ENCODE measurements at regions not wholly inside any gene's neighbourhood (a gene's known extent, or its start where the extent isn't known, plus 50 kb on each side); places are given as distances from the start of the nearest gene placed in this dataset.

GRCh38 chr2:51441786-51442185 lies 409.9 kb upstream of the NRXN1 start:
- no peak for TF ChIP-seq EZH2phosphoT487 (IDR thresholded peaks at IDR 0.05; ENCODE audit: borderline replicate concordance, low read length)
- TF ChIP-seq, protein P1, sequence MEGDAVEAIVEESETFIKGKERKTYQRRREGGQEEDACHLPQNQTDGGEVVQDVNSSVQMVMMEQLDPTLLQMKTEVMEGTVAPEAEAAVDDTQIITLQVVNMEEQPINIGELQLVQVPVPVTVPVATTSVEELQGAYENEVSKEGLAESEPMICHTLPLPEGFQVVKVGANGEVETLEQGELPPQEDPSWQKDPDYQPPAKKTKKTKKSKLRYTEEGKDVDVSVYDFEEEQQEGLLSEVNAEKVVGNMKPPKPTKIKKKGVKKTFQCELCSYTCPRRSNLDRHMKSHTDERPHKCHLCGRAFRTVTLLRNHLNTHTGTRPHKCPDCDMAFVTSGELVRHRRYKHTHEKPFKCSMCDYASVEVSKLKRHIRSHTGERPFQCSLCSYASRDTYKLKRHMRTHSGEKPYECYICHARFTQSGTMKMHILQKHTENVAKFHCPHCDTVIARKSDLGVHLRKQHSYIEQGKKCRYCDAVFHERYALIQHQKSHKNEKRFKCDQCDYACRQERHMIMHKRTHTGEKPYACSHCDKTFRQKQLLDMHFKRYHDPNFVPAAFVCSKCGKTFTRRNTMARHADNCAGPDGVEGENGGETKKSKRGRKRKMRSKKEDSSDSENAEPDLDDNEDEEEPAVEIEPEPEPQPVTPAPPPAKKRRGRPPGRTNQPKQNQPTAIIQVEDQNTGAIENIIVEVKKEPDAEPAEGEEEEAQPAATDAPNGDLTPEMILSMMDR (IDR thresholded peaks at IDR 0.05; ENCODE audit: low read depth, low read length, poor library complexity, severe bottlenecking) = no peak

GRCh38 chr2:51424418-51424817 lies 392.5 kb upstream of the NRXN1 start:
- Histone ChIP-seq H4K20me1 (ENCODE audit: control insufficient read depth, insufficient read depth, low read depth, low read length) (no peaks in the 10 kb centered on the region), H3K27me3 (ENCODE audit: control insufficient read depth, low read length) (no peaks in the 10 kb centered on the region), H3K4me3 (ENCODE audit: low read length) (no peak overlapping the region), H3K4me1 (ENCODE audit: control insufficient read depth, low read length) (no peaks in the 10 kb centered on the region), H3K9me2 (replicated peaks; ENCODE audit: control insufficient read depth, low read length) (no peaks in the 10 kb centered on the region), H3K4me2 (ENCODE audit: low read length) (no peak overlapping the region), H3K79me2 (ENCODE audit: control insufficient read depth, low read length) (no peaks in the 10 kb centered on the region), H3K9me3 (ENCODE audit: control insufficient read depth, insufficient read depth, low read length) (peaks cover 12% of the 10 kb centered on the region; the same call in 1 of the 2 replicates), H3F3A (ENCODE audit: control insufficient read depth, insufficient read depth) (no peaks in the 10 kb centered on the region), H3K36me3 (ENCODE audit: control insufficient read depth, low read length) (no peaks in the 10 kb centered on the region), H3K27ac (ENCODE audit: low read depth, low read length) (no peak overlapping the region)
- TF ChIP-seq, protein P1 (IDR thresholded peaks at IDR 0.05; ENCODE audit: low read depth, low read length, poor library complexity, severe bottlenecking) = no peak
- TF ChIP-seq EZH2phosphoT487 (IDR thresholded peaks at IDR 0.05; ENCODE audit: borderline replicate concordance, low read length) = no peak

More at GRCh38 chr2:51441786-51442185, 409.9 kb upstream of the NRXN1 start:
- H3K36me3 ChIP-seq (ENCODE audit: control insufficient read depth, low read length) = no peaks in the 10 kb centered on the region
- H3K27me3 ChIP-seq (ENCODE audit: control insufficient read depth, low read length) = no peaks in the 10 kb centered on the region
- H3K4me2 ChIP-seq (ENCODE audit: low read length) = no peak overlapping the region
- no peak overlapping the region for H3K4me3 ChIP-seq (ENCODE audit: low read length)
- no peak overlapping the region for H3K27ac ChIP-seq (ENCODE audit: low read depth, low read length)
- no peaks in the 10 kb centered on the region for H3K4me1 ChIP-seq (ENCODE audit: control insufficient read depth, low read length)
- H3F3A ChIP-seq (ENCODE audit: control insufficient read depth, insufficient read depth) = no peaks in the 10 kb centered on the region
- H4K20me1 ChIP-seq (ENCODE audit: control insufficient read depth, insufficient read depth, low read depth, low read length) = no peaks in the 10 kb centered on the region
- H3K9me2 ChIP-seq (replicated peaks; ENCODE audit: control insufficient read depth, low read length) = no peaks in the 10 kb centered on the region
- no peaks in the 10 kb centered on the region for H3K79me2 ChIP-seq (ENCODE audit: control insufficient read depth, low read length)
- H3K9me3 ChIP-seq (ENCODE audit: control insufficient read depth, insufficient read depth, low read length) = no peaks in the 10 kb centered on the region

- Histone ChIP-seq H3K9me3 (ENCODE audit: control insufficient read depth, insufficient read depth, low read length) (peaks cover 9% of the 10 kb centered on the region; the same call in 1 of the 2 replicates), H4K20me1 (ENCODE audit: control insufficient read depth, insufficient read depth, low read depth, low read length) (no peaks in the 10 kb centered on the region), H3F3A (ENCODE audit: control insufficient read depth, insufficient read depth) (no peaks in the 10 kb centered on the region), H3K4me2 (ENCODE audit: low read length) (no peak overlapping the region), H3K79me2 (ENCODE audit: control insufficient read depth, low read length) (no peaks in the 10 kb centered on the region), H3K36me3 (ENCODE audit: control insufficient read depth, low read length) (no peaks in the 10 kb centered on the region), H3K4me1 (ENCODE audit: control insufficient read depth, low read length) (no peaks in the 10 kb centered on the region), H3K4me3 (ENCODE audit: low read length) (no peak overlapping the region), H3K9me2 (replicated peaks; ENCODE audit: control insufficient read depth, low read length) (no peaks in the 10 kb centered on the region), H3K27me3 (ENCODE audit: control insufficient read depth, low read length) (no peaks in the 10 kb centered on the region), H3K27ac (ENCODE audit: low read depth, low read length) (no peak overlapping the region)
- TF ChIP-seq EZH2phosphoT487 (IDR thresholded peaks at IDR 0.05; ENCODE audit: borderline replicate concordance, low read length) = no peak
- TF ChIP-seq, protein P1 (IDR thresholded peaks at IDR 0.05; ENCODE audit: low read depth, low read length, poor library complexity, severe bottlenecking) = no peak
These were observed 388.6 kb upstream of the NRXN1 start for GRCh38 chr2:51420511-51420910.

Measured in DOHH2 (cell line).